ENCODE measurements at regions not wholly inside any gene's neighbourhood (a gene's known extent, or its start where the extent isn't known, plus 50 kb on each side); places are given as distances from the start of the nearest gene placed in this dataset.

DNA sequence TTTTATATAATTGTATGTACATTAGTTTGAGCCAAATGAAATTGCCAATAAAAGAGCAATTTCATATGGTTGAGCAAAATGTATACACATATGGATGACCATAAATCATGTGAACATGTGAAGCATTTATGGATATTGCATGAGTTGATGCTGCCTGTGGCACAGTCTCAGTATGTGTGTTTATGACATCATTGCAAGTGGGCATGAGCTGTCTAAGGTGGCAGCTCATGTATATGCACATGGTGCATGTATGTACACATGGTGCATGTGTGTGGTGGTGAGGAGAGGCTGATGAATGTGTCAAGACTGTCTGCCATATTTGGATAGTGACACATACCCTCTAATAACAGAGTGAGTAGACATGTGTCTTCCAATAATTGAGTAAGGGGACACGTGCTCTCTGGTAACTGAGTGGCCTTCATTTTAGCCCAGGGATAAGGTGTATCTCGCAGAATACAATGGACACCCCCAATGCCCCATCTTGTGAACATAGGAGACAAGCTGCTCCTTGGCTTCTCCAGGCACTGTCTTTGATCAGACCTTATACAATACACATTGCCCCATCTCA is 208.8 kb downstream of the DHX35 start:
- DNase-seq (ENCODE audit: low read depth) = no peak
- TF ChIP-seq CTCF (IDR thresholded peaks at IDR 0.05; ENCODE audit: control insufficient read depth, insufficient read depth, low read depth, low read length, missing control alignments) = no peak
- H3K4me3 ChIP-seq (ENCODE audit: control insufficient read depth, low read depth, low read length) = no peak overlapping the region

GRCh38 chr20:39165099-39165498 is 203.0 kb downstream of the DHX35 start:
- DNase-seq (ENCODE audit: low read depth) = no peak
- H3K4me3 ChIP-seq (ENCODE audit: control insufficient read depth, low read depth, low read length) = no peak overlapping the region
- TF ChIP-seq CTCF (IDR thresholded peaks at IDR 0.05; ENCODE audit: control insufficient read depth, insufficient read depth, low read depth, low read length, missing control alignments) = no peak

DNA sequence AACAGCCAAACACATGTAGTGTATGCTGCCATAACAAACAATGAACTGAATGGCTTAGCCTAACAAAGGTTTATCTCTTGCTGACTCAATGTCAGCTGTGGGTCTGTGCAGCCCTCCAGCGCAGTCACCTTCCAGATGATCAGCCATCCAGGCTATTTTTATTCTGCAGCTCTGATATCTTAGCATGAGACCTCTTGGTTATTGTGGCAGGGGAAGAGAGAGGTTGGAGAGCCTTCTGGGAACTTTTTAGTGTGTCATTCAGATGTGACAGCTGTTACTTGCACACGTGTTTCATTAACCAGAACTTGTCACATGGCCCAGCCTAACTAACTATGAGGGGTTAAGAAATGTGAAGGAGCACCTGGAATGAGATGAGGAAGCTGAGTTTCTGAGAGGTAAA is 202.5 kb downstream of the DHX35 start:
- no peak for DNase-seq (ENCODE audit: low read depth)
- TF ChIP-seq CTCF (IDR thresholded peaks at IDR 0.05; ENCODE audit: control insufficient read depth, insufficient read depth, low read depth, low read length, missing control alignments) = no peak
- H3K4me3 ChIP-seq (ENCODE audit: control insufficient read depth, low read depth, low read length) = no peak overlapping the region

DNA sequence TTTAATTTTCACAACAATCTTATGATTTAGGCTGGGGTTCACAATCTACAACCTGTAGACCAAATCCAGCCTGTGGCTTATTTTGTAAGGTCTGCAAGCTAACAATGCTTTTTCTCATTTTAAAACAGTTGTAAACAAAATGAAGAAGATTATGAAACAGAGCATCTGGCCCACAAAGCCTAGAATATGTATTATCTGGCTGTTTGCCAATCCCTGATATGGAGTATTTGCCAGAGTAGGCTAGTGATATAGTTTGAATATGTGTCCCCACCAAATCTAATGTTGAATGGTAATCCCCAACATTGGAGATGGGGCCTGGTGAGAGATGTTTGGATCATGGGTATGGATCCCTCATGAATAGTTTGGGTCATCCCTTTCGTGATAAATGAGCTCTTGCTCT is 201.8 kb downstream of the DHX35 start:
- no peak for TF ChIP-seq CTCF (IDR thresholded peaks at IDR 0.05; ENCODE audit: control insufficient read depth, insufficient read depth, low read depth, low read length, missing control alignments)
- H3K4me3 ChIP-seq (ENCODE audit: control insufficient read depth, low read depth, low read length) = no peak overlapping the region
- DNase-seq (ENCODE audit: low read depth) = no peak

- no peak for DNase-seq (ENCODE audit: low read depth)
- TF ChIP-seq CTCF (IDR thresholded peaks at IDR 0.05; ENCODE audit: control insufficient read depth, insufficient read depth, low read depth, low read length, missing control alignments) = no peak
- H3K4me3 ChIP-seq (ENCODE audit: control insufficient read depth, low read depth, low read length) = no peak overlapping the region
Measured at GRCh38 chr20:39161900-39162299, 199.8 kb downstream of the DHX35 start.

DNA sequence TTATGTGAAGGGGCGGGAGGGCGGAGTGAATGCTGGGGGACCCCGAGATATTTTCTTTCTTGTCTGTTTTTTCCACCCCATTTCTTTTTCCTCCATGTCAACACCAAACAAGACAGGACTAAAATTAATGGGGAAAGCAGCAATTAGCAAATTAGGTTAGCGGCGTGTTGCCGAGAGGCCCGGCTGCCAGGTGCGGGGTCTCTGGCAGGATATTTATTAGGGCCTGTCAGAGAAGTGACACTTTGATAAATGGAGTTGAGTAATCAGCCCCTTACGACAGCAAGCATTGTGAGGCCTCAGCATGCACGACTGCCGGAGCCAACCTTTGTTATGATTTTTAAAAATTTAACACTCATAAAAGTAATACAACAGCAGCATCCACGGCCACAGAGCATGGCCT is 193.8 kb downstream of the DHX35 start:
- no peak overlapping the region for H3K4me3 ChIP-seq (ENCODE audit: control insufficient read depth, low read depth, low read length)
- no peak for DNase-seq (ENCODE audit: low read depth)
- no peak for TF ChIP-seq CTCF (IDR thresholded peaks at IDR 0.05; ENCODE audit: control insufficient read depth, insufficient read depth, low read depth, low read length, missing control alignments)

- DNase-seq (ENCODE audit: low read depth) = no peak
- TF ChIP-seq CTCF (IDR thresholded peaks at IDR 0.05; ENCODE audit: control insufficient read depth, insufficient read depth, low read depth, low read length, missing control alignments) = no peak
- H3K4me3 ChIP-seq (ENCODE audit: control insufficient read depth, low read depth, low read length) = no peak overlapping the region
Measured at GRCh38 chr20:39152742-39153141, 190.6 kb downstream of the DHX35 start.
